Astrocyte of the cerebellum (primary cell): ENCODE measurements at regions not wholly inside any gene's neighbourhood (a gene's known extent, or its start where the extent isn't known, plus 50 kb on each side); places are given as distances from the start of the nearest gene placed in this dataset.

ENCODE experiments used
- DNase-seq: peaks from one replicate; pipeline ENCODE4 v3.0.0-alpha.2; 2011; ENCODE audit warnings: low read depth
- H3K4me3 ChIP-seq: 2 replicates; pipeline ENCODE4 v1.5.1; 2011; ENCODE audit warnings: mild to moderate bottlenecking, low read depth, low read length, moderate library complexity
- CTCF ChIP-seq: IDR thresholded peaks from 2 replicates; pipeline ENCODE4 v1.5.1; 2012; ENCODE audit warnings: low read length, low read depth, moderate library complexity, mild to moderate bottlenecking; ENCODE audit errors: missing control alignments
- in situ Hi-C: cut with HindIII; loops from 2 replicates; pipeline ENCODE4 v1.10.0; 2017; ENCODE audit warnings: low sequenced_read_pairs

- H3K4me3 ChIP-seq = no peak overlapping the region
- in situ Hi-C loops = no loop called here
- DNase-seq = no peak
- TF ChIP-seq CTCF = no peak
Measured at GRCh38 chr3:101146946-101147345, 153.7 kb upstream of the ABI3BP start.

GRCh38 chr3:101144105-101144504 lies 150.9 kb upstream of the ABI3BP start:
- TF ChIP-seq CTCF = no peak
- in situ Hi-C loops = no loop called here
- H3K4me3 ChIP-seq = no peak overlapping the region
- no peak for DNase-seq

DNA sequence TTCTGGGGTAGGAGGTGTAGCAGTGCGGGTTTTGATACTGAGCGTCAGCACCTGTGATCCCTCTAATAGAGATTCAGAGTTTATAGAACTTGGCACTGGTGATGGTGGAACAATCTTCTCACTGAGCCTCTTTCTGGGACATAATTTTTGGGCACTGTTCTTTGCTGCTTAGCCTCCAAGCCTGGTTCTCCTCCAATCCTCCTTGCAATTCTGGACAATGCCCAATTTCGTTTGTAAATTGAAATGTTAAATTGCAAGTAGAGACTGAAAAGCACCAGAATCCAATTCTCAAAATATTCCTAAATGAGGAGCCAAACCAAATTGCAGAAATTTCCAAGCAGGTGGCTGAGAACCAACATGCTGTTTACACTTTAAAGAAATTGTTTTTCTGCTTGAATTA lies 149.8 kb upstream of the ABI3BP start:
- no peak overlapping the region for H3K4me3 ChIP-seq
- no peak for DNase-seq
- TF ChIP-seq CTCF = no peak
- in situ Hi-C loops = no loop called here

DNA sequence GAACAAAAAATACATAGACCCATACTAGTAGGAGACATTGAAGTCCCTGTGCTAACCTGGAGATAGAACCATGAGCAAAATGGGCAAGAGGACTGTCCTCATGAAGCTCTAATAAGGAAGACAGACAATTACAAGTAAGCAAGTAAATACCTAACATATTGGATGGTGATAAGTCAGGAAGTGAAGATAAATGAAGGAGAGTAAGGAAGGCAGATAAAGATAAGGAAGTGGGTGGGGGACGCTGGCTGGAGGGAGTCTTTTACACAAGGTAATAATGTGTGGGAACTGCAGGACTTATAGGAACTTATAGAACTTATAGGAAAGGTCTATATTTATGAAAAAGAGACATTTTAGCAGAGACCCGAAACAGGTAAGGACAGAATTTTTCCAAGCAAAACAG lies 148.9 kb upstream of the ABI3BP start:
- H3K4me3 ChIP-seq = no peak overlapping the region
- no peak for DNase-seq
- in situ Hi-C loops = no loop called here
- no peak for TF ChIP-seq CTCF

DNA sequence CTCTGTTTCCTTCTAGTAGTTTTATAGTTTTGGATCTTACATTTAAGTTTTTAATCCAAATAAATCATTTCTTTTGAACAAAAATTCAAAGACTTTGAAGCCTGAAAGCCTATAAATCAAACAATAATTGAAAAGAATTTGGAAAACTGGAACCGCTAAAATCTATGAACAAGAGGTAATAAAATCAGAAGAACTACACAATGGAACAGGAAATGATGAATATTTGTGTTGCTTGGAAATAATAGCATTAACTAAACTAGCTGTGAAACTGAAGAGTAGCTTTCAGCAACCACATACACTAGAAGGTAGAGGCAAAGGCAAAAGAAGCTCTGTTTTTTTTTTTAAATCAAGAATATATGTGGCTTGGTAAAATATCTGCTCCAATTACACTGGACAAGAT lies 147.9 kb upstream of the ABI3BP start:
- DNase-seq = no peak
- no peak for TF ChIP-seq CTCF
- in situ Hi-C loops = no loop called here

GRCh38 chr3:101138817-101139216 lies 145.6 kb upstream of the ABI3BP start:
- in situ Hi-C loops = no loop called here
- no peak for TF ChIP-seq CTCF
- DNase-seq = no peak
- no peak overlapping the region for H3K4me3 ChIP-seq

More for the DNA sequence above, 147.9 kb upstream of the ABI3BP start:
- no peak overlapping the region for H3K4me3 ChIP-seq

DNA sequence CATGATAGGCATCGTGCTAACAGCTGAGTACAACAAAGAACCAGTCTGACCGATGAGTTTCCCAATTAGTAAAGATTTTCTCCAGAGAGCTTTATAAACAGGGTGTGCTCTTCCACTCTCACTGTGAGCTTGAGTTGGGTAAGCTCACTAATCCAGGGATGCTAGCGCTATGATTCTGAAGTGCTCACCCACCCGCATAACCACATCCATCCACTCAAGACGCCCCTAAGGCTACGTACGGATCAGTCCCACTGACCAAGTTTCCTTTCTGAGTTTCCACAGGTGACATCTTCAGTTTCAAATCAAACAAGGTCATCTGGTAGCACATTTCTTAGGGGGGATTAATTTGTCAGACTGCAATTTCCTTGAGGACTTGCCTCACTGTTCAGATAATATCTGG lies 141.1 kb upstream of the ABI3BP start:
- no peak for DNase-seq
- no peak for TF ChIP-seq CTCF
- H3K4me3 ChIP-seq = no peak overlapping the region
- in situ Hi-C loops = no loop called here
